ENCODE measurements at regions not wholly inside any gene's neighbourhood (a gene's known extent, or its start where the extent isn't known, plus 50 kb on each side); places are given as distances from the start of the nearest gene placed in this dataset.

- no peak for TF ChIP-seq FOXM1 (IDR thresholded peaks at IDR 0.05; ENCODE audit: borderline replicate concordance, low read depth)
- TF ChIP-seq REST (IDR thresholded peaks at IDR 0.05; ENCODE audit: low read depth): no peak
- no peak for TF ChIP-seq USF1 (IDR thresholded peaks at IDR 0.05)
- no peak for TF ChIP-seq TAF1 (IDR thresholded peaks at IDR 0.05; ENCODE audit: low read depth)
- no peak for TF ChIP-seq TCF12 (IDR thresholded peaks at IDR 0.05; ENCODE audit: low read depth)
- no peak for TF ChIP-seq RAD21 (IDR thresholded peaks at IDR 0.05; ENCODE audit: low read depth)
- TF ChIP-seq TEAD4 (IDR thresholded peaks at IDR 0.05): no peak
- TF ChIP-seq YY1 (IDR thresholded peaks at IDR 0.05; ENCODE audit: low read depth): no peak
- no peak for TF ChIP-seq ZBTB7A (IDR thresholded peaks at IDR 0.05; ENCODE audit: low read depth)
- TF ChIP-seq EGR1 (IDR thresholded peaks at IDR 0.05): no peak
- no peak for TF ChIP-seq NFIC (IDR thresholded peaks at IDR 0.05)
- TF ChIP-seq CEBPB (IDR thresholded peaks at IDR 0.05): no peak
- TF ChIP-seq EP300 (IDR thresholded peaks at IDR 0.05; ENCODE audit: borderline replicate concordance): no peak
- TF ChIP-seq CREB1 (IDR thresholded peaks at IDR 0.05; ENCODE audit: low read depth): no peak
Measured at GRCh38 chr1:184908506-184908905, 65.8 kb downstream of the NIBAN1 start.

- TF ChIP-seq TCF12 (IDR thresholded peaks at IDR 0.05; ENCODE audit: low read depth) (no peak), TAF1 (IDR thresholded peaks at IDR 0.05; ENCODE audit: low read depth) (no peak), YY1 (IDR thresholded peaks at IDR 0.05; ENCODE audit: low read depth) (no peak), ZBTB7A (IDR thresholded peaks at IDR 0.05; ENCODE audit: low read depth) (no peak), CEBPB (IDR thresholded peaks at IDR 0.05) (no peak), REST (IDR thresholded peaks at IDR 0.05; ENCODE audit: low read depth) (no peak), EP300 (IDR thresholded peaks at IDR 0.05; ENCODE audit: borderline replicate concordance) (no peak), CREB1 (IDR thresholded peaks at IDR 0.05; ENCODE audit: low read depth) (no peak), MAX (IDR thresholded peaks at IDR 0.05) (no peak), FOXM1 (IDR thresholded peaks at IDR 0.05; ENCODE audit: borderline replicate concordance, low read depth) (no peak), TEAD4 (IDR thresholded peaks at IDR 0.05) (no peak), NFIC (IDR thresholded peaks at IDR 0.05) (no peak), USF1 (IDR thresholded peaks at IDR 0.05) (no peak), EGR1 (IDR thresholded peaks at IDR 0.05) (no peak), RAD21 (IDR thresholded peaks at IDR 0.05; ENCODE audit: low read depth) (no peak)
Measured at GRCh38 chr1:184907500-184907899, 66.8 kb downstream of the NIBAN1 start.

- no peak for TF ChIP-seq EP300 (IDR thresholded peaks at IDR 0.05; ENCODE audit: borderline replicate concordance)
- TF ChIP-seq USF1 (IDR thresholded peaks at IDR 0.05): no peak
- TF ChIP-seq ZBTB7A (IDR thresholded peaks at IDR 0.05; ENCODE audit: low read depth): no peak
- TF ChIP-seq REST (IDR thresholded peaks at IDR 0.05; ENCODE audit: low read depth): no peak
- TF ChIP-seq CEBPB (IDR thresholded peaks at IDR 0.05): no peak
- TF ChIP-seq MAX (IDR thresholded peaks at IDR 0.05): no peak
- TF ChIP-seq TEAD4 (IDR thresholded peaks at IDR 0.05): no peak
- TF ChIP-seq TAF1 (IDR thresholded peaks at IDR 0.05; ENCODE audit: low read depth): no peak
- no peak for TF ChIP-seq YY1 (IDR thresholded peaks at IDR 0.05; ENCODE audit: low read depth)
Measured at GRCh38 chr1:184906761-184907160, 67.5 kb downstream of the NIBAN1 start.

GRCh38 chr1:184905601-184906322 is 68.5 kb downstream of the NIBAN1 start:
- no peak for TF ChIP-seq USF1 (IDR thresholded peaks at IDR 0.05)
- no peak for TF ChIP-seq CREB1 (IDR thresholded peaks at IDR 0.05; ENCODE audit: low read depth)
- TF ChIP-seq TEAD4 (IDR thresholded peaks at IDR 0.05): no peak
- TF ChIP-seq YY1 (IDR thresholded peaks at IDR 0.05; ENCODE audit: low read depth): no peak
- TF ChIP-seq CEBPB (IDR thresholded peaks at IDR 0.05): no peak
- TF ChIP-seq NFIC (IDR thresholded peaks at IDR 0.05): no peak
- TF ChIP-seq MAX (IDR thresholded peaks at IDR 0.05): no peak
